ENCODE measurements at regions not wholly inside any gene's neighbourhood (a gene's known extent, or its start where the extent isn't known, plus 50 kb on each side); places are given as distances from the start of the nearest gene placed in this dataset.

DNA sequence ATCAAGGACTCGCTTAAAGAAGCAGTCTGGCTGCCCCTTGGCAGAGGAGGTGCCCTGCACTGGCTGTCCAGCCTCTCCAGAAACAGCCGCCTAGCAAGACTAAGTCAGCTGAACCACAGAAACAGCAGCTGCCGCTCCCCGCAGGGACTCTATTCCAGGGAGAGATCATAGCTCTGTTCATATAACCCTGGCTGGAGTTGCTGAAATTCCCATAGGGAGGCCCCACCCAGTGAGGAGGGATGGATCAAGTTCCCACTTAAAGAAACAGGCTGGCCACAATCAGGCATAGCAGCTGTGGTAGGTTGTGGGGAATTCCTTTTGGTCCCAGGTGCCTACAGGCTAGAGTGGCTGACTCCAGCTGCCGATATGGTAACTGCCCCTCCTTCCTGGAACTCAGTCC, 74.2 kb upstream of the MC4R start (continued):
- TF ChIP-seq ZBTB40 (IDR thresholded peaks at IDR 0.05) (no peak), ZBTB40 (CRISPR knock-in tag; IDR thresholded peaks at IDR 0.05) (no peak), ZNF184 (CRISPR knock-in tag; IDR thresholded peaks at IDR 0.05) (no peak), JUND (IDR thresholded peaks at IDR 0.05; ENCODE audit: borderline replicate concordance, low read depth, low read length) (no peak), JUND (tag; IDR thresholded peaks at IDR 0.05; ENCODE audit: borderline replicate concordance, low read depth, low read length) (no peak), ARID1B (IDR thresholded peaks at IDR 0.05) (no peak), ZFP91 (CRISPR knock-in tag; IDR thresholded peaks at IDR 0.05) (no peak), POLR2A (conservative IDR thresholded peaks at IDR 0.05) (no peak), CAMTA2 (CRISPR knock-in tag; conservative IDR thresholded peaks at IDR 0.05) (no peak)
